Epithelial cell of proximal tubule (primary cell): ENCODE measurements at regions not wholly inside any gene's neighbourhood (a gene's known extent, or its start where the extent isn't known, plus 50 kb on each side); places are given as distances from the start of the nearest gene placed in this dataset.

ENCODE experiments used
- DNase-seq: peaks from one replicate; pipeline ENCODE4 v3.0.0-alpha.2; 2011; ENCODE audit warnings: low read depth
- H3K4me3 ChIP-seq: 2 replicates; pipeline ENCODE4 v1.5.1; 2011; ENCODE audit warnings: low read depth, mild to moderate bottlenecking, low read length
- TF ChIP-seq, protein P1 (sequence below): conservative IDR thresholded peaks from 2 replicates; pipeline ENCODE4 v1.5.1; 2012; ENCODE audit warnings: low read depth, mild to moderate bottlenecking, low read length

DNA sequence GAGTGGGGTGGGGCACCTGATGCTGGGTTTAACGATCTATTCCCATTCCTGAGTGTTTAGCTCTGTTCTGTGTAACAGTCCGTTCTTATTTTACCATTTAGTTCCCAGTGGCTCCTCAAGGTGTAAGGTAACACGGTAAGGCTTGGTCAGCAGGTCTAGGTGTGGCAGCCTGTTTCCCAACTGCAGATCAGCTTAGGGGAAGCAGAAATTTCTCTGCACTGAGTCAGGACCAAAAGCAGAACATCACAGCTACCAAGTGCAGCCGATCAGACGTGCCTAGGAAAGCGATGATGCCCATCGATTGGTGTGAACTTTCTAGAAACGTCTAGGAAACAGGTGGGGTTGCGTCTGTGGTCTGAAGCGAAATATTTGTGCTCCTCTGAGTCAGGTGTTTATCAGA lies 240.1 kb downstream of the STIM2 start:
- TF ChIP-seq, protein P1, sequence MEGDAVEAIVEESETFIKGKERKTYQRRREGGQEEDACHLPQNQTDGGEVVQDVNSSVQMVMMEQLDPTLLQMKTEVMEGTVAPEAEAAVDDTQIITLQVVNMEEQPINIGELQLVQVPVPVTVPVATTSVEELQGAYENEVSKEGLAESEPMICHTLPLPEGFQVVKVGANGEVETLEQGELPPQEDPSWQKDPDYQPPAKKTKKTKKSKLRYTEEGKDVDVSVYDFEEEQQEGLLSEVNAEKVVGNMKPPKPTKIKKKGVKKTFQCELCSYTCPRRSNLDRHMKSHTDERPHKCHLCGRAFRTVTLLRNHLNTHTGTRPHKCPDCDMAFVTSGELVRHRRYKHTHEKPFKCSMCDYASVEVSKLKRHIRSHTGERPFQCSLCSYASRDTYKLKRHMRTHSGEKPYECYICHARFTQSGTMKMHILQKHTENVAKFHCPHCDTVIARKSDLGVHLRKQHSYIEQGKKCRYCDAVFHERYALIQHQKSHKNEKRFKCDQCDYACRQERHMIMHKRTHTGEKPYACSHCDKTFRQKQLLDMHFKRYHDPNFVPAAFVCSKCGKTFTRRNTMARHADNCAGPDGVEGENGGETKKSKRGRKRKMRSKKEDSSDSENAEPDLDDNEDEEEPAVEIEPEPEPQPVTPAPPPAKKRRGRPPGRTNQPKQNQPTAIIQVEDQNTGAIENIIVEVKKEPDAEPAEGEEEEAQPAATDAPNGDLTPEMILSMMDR = no peak
- no peak for DNase-seq
- H3K4me3 ChIP-seq = no peak overlapping the region

DNA sequence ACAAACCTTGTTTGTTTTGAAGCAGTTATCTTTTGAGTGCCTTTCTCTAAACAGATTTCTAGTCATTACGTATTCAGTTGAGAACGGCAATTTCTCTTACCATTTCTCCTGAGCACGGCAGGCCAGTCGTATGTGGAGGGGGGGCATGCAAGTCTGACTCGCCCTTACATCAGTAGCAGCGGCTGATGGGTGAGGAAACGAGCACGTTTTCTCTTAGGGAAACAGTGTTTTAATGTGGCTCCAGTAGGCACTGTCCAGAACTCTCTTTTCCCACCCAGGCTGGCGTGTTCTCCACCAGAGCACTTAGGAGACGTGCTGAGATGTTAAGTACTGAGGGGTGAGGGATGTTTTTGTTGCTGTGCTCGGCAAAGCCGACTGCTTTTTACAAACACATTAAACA lies 240.5 kb downstream of the STIM2 start:
- TF ChIP-seq, protein P1 = no peak
- DNase-seq = no peak
- no peak overlapping the region for H3K4me3 ChIP-seq

DNA sequence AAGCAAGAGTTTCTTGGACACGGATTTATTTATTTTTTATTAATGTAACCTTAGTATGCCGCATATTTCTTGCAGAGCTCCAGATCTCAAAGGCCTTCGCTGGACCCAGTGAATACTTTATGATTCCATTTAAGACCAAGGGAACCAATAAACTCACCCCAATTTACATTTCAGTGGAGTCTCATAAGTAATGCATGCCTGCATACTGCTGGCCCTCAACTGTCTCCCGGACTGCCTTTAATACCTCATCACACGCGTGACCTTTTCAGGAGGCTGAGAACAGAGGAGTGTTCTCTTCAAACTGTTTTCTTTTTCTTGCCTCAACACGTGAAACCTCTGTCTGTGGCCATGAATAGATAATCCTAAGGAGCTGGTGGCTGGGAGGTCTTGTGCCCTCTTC lies 240.9 kb downstream of the STIM2 start:
- DNase-seq = no peak
- TF ChIP-seq, protein P1 = no peak
- no peak overlapping the region for H3K4me3 ChIP-seq

DNA sequence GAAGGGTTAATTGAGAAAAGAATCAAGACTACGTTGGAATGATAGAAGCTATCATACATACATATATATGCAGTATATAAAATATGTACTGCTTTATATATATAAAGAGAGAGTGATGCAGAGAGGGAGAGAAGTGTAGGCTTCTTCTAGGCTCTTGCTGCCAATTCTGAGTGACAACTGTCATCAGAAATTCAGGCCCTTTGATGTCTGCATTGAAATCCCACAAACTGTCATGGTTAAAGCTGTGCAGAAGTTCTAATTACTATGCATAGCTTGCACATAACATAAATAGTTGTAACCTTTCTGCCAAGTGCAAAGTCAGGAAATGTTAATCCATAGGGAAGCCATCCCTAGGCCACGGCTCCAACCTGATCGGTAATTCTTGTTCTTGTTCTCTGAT lies 251.0 kb downstream of the STIM2 start:
- TF ChIP-seq, protein P1 = no peak
- no peak overlapping the region for H3K4me3 ChIP-seq
- DNase-seq = no peak

DNA sequence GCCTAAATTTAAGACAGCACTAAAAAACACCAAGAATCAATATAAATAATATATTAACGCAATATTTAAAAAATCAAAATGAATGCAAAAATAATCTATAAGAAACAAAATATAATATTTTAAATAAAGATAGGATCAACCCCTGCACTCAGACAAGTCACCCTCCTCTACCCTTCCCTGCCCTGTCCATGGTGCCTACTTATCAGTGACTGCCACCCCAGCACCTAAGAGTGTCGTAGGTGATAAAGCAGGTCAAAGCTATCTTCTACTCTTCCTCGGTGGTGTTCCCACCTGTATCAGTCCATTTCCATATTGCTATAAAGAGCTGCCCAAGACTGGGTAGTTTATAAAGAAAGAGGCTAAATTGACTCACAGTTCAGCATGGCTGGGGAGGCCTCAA lies 251.9 kb downstream of the STIM2 start:
- no peak overlapping the region for H3K4me3 ChIP-seq
- DNase-seq = no peak
- TF ChIP-seq, protein P1 = no peak

DNA sequence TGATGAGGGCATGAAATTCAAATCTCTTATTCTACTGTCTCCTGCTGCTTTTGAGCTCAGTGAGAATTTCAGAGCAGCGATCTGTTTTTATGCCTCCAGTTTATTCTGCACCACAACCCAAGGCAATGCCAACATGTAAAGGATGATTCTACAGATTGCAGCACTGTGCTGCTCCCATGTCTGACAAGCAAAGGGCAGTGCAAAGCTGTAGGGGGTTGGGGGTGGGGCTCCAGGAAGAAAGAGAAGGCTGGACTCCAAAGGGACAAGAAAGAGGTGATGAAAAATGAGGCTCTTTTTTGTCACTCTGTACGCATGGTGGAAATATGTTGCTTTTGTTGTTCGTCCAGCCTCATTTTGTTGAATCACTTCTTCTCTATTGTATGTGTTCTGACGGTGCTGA lies 254.6 kb downstream of the STIM2 start:
- no peak for DNase-seq
- H3K4me3 ChIP-seq = no peak overlapping the region
- TF ChIP-seq, protein P1 = no peak

DNA sequence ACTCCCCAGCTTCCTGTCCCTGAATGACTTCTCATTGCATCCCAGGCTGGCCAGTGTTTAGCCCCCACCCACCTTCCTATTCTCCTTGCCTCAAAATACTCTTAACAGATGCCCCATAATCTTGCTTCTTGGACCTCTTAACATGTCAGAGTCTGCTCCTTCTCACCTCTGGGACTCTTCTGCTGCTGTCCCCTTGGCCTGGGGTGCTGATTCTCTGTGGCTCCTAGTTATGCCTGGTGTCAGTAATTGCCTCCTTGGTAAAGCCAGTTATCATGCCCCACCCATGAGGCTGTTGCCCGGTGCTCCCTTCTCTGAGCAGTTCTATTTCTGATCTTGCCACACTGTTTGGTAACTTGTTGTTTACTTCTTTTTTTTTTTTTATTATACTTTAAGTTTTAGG lies 256.8 kb downstream of the STIM2 start:
- DNase-seq = no peak

More for the DNA sequence above, 256.8 kb downstream of the STIM2 start:
- TF ChIP-seq, protein P1 = no peak
- H3K4me3 ChIP-seq = no peak overlapping the region
